G401 (cell line): ENCODE measurements at regions not wholly inside any gene's neighbourhood (a gene's known extent, or its start where the extent isn't known, plus 50 kb on each side); places are given as distances from the start of the nearest gene placed in this dataset.

Experiments
- DNase-seq: peaks from one replicate; pipeline ENCODE4 v3.0.0-alpha.2; 2015; ENCODE audit warnings: low spot score
- in situ Hi-C: cut with HindIII; loops from 2 replicates; pipeline ENCODE4 v1.10.0; 2016; ENCODE audit warnings: low sequenced_read_pairs, mixed read lengths

- in situ Hi-C loops = no loop called here
- DNase-seq = no peak
These were observed 56.8 kb downstream of the IZUMO3 start for GRCh38 chr9:24488896-24489295.

- no peak for DNase-seq
- in situ Hi-C loops = no loop called here
These were observed 57.8 kb downstream of the IZUMO3 start for GRCh38 chr9:24487946-24488345.

GRCh38 chr9:24487250-24487861, 58.3 kb downstream of the IZUMO3 start:
- in situ Hi-C loops = no loop called here
- no peak for DNase-seq

GRCh38 chr9:24479361-24480059, 66.2 kb downstream of the IZUMO3 start:
- in situ Hi-C loops = no loop called here
- no peak for DNase-seq

GRCh38 chr9:24464319-24464951, 81.3 kb downstream of the IZUMO3 start:
- peak; percentile 1 for DNase-seq
- in situ Hi-C loops = no loop called here

- in situ Hi-C loops = no loop called here
- DNase-seq = no peak
These were observed 82.7 kb downstream of the IZUMO3 start for GRCh38 chr9:24462951-24463350.

GRCh38 chr9:24460781-24461180, 84.9 kb downstream of the IZUMO3 start:
- no peak for DNase-seq
- in situ Hi-C loops = no loop called here

- DNase-seq = no peak
- in situ Hi-C loops = no loop called here
These were observed 85.7 kb downstream of the IZUMO3 start for GRCh38 chr9:24459953-24460352.

GRCh38 chr9:24451346-24451745, 94.4 kb downstream of the IZUMO3 start:
- DNase-seq = no peak
- in situ Hi-C loops = no loop called here

- in situ Hi-C loops = no loop called here
- DNase-seq = no peak
These were observed 95.7 kb downstream of the IZUMO3 start for GRCh38 chr9:24449976-24450375.

GRCh38 chr9:24439456-24439855, 106.2 kb downstream of the IZUMO3 start:
- in situ Hi-C loops = no loop called here
- no peak for DNase-seq

GRCh38 chr9:24438876-24439275, 106.8 kb downstream of the IZUMO3 start:
- DNase-seq = no peak
- in situ Hi-C loops = no loop called here

- no peak for DNase-seq
- in situ Hi-C loops = no loop called here
These were observed 108.9 kb downstream of the IZUMO3 start for GRCh38 chr9:24436761-24437160.

- no peak for DNase-seq
- in situ Hi-C loops = no loop called here
These were observed 111.5 kb downstream of the IZUMO3 start for GRCh38 chr9:24434183-24434582.

- no peak for DNase-seq
- in situ Hi-C loops = no loop called here
These were observed 129.6 kb downstream of the IZUMO3 start for GRCh38 chr9:24416136-24416535.

- in situ Hi-C loops = no loop called here
- DNase-seq = no peak
These were observed 132.0 kb downstream of the IZUMO3 start for GRCh38 chr9:24413651-24414050.

- in situ Hi-C loops = no loop called here
- no peak for DNase-seq
These were observed 147.2 kb downstream of the IZUMO3 start for GRCh38 chr9:24398466-24398865.

GRCh38 chr9:24391095-24391494, 154.6 kb downstream of the IZUMO3 start:
- DNase-seq = no peak
- in situ Hi-C loops = no loop called here

- DNase-seq = no peak
- in situ Hi-C loops = no loop called here
These were observed 160.6 kb downstream of the IZUMO3 start for GRCh38 chr9:24385077-24385476.

GRCh38 chr9:24382566-24382965, 163.1 kb downstream of the IZUMO3 start:
- no peak for DNase-seq
- in situ Hi-C loops = no loop called here

- in situ Hi-C loops = no loop called here
- no peak for DNase-seq
These were observed 164.5 kb downstream of the IZUMO3 start for GRCh38 chr9:24381205-24381604.
